Activated CD4-positive, alpha-beta T cell treated with anti-CD3 and anti-CD28 coated beads, Interleukin-2, Interleukin-6, amounts not matched to agents 100 ng/mL and 50 ng/mL, durations not matched to agents 16 hours and 8 hours (primary cell): ENCODE measurements at regions not wholly inside any gene's neighbourhood (a gene's known extent, or its start where the extent isn't known, plus 50 kb on each side); places are given as distances from the start of the nearest gene placed in this dataset.
"Not testable (repeated sequence)": the region's sequence is repeated elsewhere in the genome, so short reads cannot be mapped to it uniquely, and the experiment has no call there.

Experiments
- DNase-seq: peaks from one replicate; pipeline ENCODE4 v3.0.0-alpha.2; 2020

DNA sequence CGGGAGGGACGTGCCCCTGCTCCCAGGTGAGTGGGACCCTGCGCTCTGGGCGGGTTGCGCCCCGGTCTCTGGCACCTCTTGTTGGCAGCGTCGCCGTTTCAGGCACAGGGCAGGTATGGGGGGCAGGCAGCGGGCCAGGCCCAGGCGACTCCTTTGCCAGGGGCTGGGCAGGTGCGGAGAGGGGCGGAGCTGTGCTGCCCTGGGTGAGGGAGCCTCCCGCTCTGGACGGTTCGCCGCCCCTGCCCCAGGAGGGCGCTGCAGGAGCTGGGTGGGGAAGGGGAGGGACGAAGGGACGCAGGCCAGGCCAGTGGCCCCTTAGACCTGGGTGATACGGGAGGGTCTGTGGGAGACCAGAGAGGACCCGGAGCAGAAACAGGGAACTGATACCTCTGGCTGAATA is 663.9 kb upstream of the DEFB115 start:
- DNase-seq, result no peak

DNA sequence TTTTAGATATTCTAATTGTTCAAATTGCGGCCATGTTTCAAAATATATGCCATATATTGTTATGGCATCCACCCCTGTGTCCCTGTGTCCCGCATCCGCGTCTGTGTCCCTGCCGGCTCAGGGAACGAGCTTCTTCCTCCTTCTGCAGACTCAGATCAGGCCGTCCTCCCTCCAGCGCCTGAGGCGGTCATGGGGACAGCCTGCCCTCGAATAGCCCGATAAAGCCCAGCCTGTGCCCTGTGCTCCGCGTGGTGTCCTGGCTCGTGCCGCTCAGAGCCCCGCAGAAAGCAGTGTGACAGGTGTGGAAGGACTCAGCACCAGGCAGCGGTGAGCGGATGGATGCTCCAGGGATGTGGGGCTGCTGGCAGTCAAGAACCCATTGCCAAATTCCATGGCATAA is 663.4 kb upstream of the DEFB115 start:
- no peak for DNase-seq

DNA sequence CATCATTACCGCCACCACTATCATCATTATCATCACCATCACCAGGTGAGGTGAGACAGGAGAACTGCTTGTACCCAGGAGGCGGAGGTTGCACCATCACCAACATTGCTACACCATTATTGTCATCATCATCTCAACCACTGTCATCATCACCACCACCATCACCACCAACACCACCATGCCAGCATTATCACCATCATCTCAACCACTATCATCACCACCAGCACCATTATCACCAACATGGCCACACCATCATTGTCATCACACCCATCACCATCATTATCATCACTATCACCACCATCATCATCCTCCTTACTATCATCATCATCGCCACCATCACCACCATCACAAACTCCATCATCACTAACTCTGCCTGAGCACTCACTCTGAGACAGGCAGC is 661.8 kb upstream of the DEFB115 start:
- no peak for DNase-seq

DNA sequence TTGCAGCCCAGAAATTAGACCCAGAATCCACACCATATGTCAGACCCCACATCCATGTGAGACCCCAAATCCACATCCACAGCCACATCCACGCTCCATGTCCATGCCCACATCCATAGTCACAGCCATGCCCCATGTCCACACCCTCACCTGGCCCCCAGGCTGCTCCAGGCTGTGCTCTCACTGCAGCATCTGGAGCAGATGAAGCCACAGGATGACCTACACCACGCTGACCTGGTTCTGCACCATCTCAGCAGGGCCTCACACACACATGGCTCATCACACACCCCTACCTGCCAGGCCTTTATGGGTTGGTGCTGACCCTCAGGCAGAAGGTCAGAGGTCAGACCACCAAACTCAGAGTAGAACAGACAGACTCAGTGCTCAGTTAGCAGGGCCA is 660.0 kb upstream of the DEFB115 start:
- not testable (repeated sequence) for DNase-seq

DNA sequence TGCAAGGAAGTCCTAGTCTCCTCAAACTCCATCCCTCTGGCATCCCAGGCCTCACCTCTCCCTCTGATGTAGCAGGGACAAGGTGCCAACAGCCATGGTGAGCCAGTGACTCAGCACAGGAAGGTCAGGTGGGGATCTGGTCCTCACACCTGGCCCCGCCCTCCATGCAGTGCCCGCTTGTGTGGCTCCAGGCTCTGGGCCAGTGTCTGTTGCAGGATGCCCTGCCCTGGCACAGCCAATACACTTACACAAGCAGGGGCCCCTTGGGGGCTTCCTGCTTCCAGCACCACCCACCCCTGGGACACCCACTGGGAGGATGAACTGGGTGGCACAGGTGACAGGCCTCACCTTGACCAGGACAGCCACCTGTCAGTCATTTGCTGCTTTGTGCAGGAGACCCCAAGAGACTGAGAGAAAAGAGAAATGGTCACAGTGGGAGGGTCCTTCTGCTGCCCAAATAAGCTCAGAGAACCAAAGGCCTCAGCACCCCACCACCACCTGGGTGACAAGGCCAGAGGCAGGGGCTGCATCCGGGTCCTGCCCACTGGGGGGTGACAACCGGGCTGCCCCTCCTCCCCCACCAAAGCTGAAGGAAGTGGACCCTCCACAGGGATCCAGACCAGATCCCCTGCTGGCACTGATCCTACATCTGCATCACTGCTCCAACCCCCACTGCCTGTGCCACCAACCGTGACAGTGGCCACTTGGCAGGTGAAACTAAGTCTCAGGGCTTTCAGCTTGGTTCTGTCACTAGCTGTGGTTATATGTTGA is 658.8 kb upstream of the DEFB115 start:
- DNase-seq, result no peak

DNA sequence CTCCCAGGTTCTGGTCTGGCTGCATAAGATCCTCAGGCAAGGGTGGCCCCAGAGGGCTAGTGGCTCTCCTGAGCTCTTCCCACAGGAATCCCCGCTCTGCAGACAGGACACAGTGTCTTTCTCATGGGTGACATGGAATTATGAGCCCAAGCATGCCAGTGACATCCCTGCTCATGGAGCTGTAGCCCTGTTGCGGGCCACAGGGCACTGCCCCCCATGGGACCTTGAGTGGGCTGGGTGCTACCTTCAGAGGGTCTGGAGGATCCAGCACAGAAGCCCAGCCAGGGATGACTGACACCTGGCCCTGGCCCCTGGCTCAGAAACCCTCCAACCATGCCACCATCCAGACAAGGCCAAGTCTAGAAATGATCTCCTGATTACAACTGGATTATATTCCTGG is 657.5 kb upstream of the DEFB115 start:
- no peak for DNase-seq

DNA sequence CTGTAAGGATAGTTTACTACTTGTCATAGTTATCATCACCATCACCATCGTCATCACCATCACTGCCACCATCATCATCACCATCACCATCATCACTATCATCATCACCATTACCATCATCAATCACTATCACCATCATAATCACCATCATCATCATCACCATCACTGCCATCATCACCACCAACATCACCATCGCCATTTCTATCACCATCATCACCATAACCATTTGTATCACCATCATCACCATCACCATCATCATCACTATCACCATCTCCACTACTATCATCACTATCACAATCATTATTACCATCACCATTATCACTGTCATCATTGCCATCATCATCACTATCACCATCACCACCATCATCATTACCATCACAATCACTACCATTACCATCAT is 655.5 kb upstream of the DEFB115 start:
- no peak for DNase-seq

DNA sequence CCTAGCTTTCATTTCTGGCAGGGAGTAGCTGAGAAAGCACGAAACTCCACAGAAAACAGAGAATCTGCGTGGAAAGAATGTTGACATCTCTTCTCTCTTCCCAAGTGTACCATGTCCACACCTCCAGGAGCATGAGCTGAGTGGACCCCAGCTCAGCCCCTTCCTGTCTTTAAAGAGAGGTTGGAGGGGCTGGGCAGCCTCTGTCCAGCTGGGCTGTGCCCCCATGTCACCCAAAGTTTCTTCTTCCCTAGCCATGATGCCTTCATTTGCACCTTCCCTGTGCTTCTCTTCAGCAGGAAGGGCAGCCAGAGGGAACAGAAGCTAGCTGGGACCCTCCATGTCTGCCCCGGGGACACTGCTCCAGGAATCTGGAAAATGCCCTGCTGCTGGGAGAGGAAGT is 655.0 kb upstream of the DEFB115 start:
- DNase-seq, result no peak

DNA sequence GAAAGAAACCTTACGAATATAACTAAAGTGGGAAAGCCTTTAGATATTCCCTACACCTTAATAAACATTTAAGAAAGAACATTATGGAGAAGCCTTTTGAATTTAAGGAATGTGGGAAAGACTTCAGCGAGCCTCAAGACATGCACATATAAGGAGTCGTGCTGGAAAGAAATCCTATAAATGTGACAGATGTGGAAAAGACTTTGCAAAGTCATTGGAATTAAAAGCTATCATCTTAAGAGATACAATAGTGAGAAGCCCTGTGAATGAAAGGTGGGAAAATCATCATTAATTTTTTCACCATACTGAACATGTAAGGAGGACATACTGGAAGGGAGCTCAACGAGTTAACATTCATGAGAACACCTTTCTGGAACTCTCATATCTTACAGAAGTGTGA is 650.5 kb upstream of the DEFB115 start:
- DNase-seq, result no peak

DNA sequence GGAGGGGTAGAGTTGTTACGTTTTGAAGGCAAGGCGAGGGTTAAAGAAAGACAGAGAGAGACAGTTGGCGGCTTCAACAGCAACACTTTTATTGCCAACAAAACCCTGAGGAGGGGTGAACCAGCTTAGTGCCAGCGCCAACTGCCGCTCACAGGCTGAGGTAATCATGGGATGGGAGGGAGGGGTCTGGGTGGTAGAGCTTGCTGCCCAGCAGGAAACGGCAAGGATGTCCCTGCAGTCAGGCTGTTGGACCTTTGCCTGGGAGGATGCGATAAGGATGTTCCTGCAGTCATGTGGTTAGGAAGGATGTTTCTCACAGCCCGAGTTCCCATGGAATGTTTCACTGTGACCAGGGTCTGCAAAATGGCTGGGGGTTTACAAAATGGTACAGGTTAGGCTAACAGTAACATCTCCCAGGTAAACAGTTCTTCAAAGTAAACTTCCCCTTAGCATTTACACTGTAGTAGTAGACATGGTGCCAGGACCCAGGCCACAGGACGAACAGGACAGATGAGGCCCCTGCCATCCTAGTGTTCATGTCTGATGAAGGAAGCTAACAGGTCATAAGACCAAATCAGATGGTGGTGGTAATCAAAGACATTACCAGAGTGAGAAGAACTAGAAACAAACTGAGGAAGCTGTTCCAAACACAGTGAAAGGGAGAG is 647.3 kb upstream of the DEFB115 start:
- no peak for DNase-seq

DNA sequence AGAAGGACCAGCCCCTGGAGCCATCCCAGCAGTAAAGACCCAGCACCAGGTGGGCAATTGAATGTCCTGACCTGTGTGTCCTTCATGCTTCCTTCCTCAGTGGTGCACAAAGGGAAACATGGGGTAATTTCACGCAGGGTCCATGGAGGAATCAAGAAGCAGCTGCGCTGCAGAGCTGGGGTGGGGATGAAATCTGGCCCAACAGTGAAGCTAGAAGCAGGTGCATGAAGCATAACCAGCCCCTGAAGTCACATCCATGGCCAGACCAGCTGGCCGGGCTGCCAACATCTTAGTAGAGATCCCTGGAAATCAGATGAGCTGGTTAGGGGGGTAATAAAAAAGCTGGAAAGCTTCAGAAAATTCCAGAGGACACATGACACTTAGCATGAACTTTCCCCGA is 646.7 kb upstream of the DEFB115 start:
- no peak for DNase-seq

DNA sequence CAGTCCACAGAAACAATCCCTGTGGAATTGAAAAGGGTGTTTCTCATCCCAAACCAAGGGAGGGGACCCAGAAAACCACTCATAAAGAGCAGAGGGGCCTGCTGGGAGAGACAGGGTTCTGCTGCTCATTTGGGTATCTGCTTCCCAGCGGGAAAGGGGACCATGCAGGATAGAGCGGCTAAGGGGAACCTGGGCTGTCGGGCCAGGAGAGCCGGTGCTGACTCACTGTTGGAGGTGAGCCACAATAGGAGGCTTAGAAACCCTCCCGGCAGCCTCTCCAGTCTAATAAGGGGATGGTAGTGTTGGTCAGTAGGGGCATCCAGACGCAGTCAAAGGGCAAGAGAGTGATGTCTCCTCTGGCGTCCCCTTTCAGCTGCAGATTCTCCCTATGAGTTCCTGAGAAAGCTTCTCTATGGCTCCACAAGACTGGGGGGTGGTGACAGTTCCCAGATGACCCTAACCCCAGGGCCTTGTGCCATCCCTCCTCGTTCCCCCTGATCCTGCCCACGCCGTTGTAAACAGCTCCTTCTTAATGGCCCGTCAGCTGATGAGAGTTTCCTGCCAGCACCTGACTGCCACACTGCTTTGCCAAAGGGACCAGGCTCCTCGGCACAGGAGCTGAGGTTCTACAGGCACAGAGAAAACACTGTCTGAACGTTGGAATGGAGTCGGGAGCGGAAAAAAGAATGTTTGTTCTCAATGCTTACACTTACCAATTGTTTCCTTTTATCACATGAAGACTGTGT is 646.1 kb upstream of the DEFB115 start:
- no peak for DNase-seq

DNA sequence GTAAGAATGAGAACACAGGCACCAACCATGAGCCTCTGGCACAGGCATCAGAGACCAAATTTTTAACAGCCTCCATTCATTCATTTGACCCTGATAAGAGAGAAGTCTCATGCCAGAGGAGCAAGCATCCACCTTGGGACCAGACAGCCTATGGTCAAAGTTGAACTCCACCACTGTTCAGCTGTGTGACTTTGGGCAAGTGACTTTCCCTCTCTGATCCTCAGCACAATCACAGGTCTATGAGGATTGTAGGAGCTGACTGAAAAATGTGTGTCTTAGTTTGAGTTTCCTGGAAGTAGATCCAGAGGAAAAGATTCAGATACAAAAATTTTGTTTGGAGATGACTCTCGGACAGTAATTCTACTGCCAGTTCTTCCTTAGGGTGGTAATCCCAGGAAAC is 645.1 kb upstream of the DEFB115 start:
- no peak for DNase-seq

DNA sequence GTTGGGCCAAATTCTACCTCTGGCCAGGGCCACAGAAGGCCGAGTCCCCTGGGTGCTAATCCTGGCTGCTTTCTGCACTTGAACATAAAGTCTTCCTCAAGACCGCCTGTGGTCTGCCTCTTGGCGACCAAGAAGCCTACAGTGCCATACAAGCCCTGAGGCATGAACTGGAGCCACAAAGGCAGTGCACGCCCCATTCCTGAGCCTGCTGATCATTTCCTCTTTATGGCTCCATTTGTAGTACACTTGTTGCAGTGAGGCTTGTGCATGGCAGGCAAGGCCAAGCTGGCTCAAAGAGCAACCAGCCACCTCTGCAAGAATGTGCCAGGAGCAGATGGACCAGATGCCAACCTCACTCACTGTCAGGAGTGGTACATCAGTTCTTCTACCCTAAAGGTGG is 636.1 kb upstream of the DEFB115 start:
- not testable (repeated sequence) for DNase-seq

DNA sequence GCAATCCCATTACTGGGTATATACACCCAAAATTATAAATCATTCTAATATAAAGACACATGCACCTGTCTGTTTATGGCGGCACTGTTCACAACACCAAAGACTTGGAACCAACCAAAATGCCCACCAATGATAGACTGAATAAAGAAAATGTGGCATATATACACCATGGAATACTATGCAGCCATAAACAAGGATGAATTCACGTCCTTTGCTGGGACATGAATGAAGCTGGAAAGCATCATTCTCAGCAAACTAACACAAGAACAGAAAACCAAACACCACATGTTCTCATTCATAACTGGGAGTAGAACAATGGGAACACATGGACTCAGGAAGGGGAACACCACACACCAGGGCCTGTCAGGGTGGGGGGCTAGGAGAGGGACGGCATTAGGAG is 633.2 kb upstream of the DEFB115 start:
- not testable (repeated sequence) for DNase-seq

DNA sequence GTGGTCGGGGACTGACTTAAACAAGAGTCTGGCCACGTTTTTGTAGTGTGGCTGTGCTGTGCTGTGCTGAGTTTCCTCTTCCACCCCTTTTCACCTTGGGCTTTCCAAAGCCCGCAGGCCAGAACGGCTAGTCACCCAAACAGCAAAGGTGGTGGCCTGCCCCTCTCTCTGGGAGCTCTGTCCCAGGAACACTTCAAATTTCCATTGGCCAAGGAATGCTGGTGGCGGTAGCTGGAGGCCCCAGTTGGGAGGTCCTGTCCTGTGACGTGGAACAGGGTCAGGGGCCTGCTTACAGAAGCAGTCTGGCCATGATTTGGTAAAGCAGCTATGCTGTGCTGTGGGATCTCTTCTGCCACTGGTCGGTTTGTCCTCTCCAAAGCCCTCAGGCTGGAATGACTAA is 628.1 kb upstream of the DEFB115 start:
- not testable (repeated sequence) for DNase-seq

DNA sequence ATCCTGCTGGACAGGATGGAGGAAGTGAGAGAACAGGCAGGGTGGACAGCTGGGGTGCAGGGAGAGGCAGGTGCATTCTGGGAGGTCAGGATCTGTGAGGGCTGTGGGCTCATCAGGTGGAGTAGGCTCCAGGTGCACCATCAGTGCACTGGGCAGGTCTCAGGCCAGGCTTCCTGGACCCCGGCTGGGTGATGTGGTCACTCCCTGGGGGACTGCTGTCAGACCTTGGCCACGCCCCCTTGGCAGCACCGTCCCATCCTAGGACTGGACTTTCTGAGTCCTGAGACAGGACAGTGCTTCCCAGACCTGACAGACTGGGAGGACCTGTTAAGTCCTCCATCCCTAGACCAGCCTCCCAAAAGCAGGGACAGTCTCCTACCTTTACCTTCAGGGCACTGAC is 626.7 kb upstream of the DEFB115 start:
- DNase-seq, result no peak

DNA sequence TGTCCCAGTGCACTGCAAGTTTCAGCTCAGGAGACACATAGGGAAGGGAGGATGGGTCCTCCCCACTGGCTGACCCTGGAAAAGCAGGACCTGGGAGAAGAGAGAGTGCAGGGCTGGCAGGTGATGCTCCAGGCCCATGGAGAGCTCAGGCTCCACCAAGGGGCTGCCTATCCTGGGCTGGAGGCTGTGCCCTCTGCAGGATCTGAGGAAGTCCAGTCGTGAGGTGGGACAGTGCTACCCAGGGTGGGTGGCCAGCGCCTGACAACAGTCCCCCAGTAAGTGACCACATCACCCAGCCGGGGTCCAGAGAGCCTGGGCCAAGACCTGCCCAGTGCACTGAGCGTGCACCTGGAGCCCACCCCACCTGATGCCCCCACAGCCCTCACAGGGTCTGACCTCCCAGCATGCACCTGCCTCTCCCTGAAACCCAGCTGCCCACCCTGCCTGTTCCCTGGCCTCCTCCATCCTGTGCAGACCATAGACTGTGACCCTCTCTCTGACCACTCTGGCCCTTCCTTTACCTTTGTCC is 626.1 kb upstream of the DEFB115 start:
- not testable (repeated sequence) for DNase-seq

DNA sequence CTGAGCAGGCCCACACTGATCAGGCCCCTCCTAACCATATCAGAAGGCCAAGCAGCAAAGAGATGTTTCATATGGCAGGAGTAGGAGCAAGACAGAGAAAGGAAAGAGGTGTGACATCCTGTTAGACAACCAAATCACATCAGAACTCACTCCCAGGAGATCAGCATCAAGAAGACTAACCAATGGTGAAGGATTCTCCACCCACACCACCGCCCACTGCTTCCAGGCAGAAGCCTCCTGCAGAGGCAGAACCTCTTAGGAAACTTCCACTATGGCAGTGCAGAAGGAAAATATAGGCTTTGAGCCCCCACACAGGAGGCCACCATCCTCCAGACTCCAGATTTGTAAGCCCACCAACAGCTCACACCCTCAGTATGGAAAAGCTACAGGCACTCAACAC is 624.7 kb upstream of the DEFB115 start:
- DNase-seq, result not testable (repeated sequence)

DNA sequence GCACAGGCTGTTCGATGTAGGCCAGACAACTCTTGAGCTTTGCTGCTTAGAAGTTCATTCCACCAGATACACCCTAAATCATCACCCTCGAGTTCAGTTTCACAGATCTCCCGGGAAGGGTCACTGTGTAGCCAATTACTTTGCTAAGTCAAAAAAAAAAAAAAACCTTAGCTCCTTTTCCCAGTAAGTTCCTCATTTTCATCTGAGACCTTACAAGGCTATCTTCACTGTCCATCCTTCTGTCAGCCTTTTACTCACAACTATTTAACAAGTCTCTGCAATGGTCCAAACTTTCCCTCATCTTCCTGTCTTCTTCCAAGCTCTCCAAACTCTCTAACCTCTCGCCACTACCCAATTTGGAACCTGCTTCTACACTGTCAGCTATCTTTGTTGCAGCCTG is 615.9 kb upstream of the DEFB115 start:
- DNase-seq, result not testable (repeated sequence)

DNA sequence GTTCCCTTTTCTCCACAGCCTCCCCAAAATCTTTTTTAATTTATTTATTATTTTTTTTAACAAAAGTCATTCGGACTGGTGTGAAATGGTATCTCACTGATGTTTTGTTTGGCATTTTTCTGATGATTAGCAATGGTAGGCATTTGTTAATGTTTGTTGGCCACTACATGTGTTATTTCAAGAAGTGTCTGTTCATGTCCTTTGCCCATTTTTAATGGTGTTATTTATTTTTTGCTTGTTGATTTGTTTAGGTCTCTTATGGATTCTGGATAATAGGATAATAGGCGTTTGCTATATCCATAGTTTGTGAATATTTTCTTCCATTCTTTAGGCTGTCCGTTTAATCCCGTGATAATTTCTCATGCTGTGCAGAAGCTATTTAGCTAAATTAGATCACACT is 596.5 kb upstream of the DEFB115 start:
- DNase-seq, result not testable (repeated sequence)

DNA sequence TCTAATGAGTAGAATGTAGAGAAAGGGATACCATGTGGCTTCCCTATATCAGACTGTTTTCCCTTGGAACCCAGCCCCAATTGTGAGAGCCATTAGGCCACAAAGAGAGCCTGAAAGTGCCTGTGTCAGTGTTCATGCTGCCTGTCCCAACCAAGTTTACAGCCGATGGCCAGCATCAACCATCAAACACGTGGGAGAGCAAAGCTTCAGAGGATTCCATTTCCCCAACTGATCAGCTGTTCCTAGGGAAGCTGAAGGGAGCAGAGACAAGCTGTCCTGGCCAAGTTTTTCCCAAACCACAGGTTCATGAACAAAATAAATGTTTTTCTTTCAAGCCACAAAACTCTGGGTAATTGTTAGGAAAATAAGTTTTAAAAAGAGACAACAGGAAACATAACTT is 589.0 kb upstream of the DEFB115 start:
- not testable (repeated sequence) for DNase-seq

DNA sequence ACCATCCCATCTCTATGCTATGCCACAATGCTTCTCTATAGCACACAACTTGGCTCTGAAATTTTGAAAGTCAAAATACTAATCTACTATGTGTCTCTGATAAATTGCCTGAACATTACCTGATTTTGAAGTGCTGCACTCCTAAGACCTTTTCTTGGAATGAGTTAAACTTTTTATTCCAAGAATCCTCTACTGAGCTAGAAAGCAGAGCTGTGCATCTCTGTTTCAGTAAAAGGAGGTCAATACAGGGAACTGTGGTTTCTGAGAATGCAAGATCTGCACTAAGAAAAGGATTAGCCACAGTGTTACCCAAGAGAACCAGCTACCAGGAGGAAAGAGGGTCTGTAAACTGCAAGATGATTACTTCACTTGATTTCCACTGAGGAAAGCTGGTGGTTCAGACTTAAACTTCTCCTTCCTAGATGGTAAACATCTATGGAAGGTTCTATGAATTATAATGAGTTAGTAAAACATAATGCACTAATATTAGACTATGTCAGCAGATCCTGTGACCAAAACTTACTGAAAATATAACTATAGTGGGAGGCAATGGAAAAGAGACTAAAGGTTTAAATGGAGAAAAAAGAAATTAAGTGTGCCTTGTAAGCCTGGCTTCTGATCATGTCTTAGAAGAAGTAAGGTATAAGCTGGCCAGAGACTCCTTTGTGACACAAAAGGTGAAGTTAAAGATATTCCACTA is 588.0 kb upstream of the DEFB115 start:
- not testable (repeated sequence) for DNase-seq
